Activated CD4-positive, alpha-beta T cell treated with anti-CD3 and anti-CD28 coated beads, Interleukin-2, amount 50 U/mL, for 16 hours (primary cell): ENCODE measurements at regions not wholly inside any gene's neighbourhood (a gene's known extent, or its start where the extent isn't known, plus 50 kb on each side); places are given as distances from the start of the nearest gene placed in this dataset.

Experiments
- DNase-seq: peaks from one replicate; pipeline ENCODE4 v3.0.0-alpha.2; 2020

DNA sequence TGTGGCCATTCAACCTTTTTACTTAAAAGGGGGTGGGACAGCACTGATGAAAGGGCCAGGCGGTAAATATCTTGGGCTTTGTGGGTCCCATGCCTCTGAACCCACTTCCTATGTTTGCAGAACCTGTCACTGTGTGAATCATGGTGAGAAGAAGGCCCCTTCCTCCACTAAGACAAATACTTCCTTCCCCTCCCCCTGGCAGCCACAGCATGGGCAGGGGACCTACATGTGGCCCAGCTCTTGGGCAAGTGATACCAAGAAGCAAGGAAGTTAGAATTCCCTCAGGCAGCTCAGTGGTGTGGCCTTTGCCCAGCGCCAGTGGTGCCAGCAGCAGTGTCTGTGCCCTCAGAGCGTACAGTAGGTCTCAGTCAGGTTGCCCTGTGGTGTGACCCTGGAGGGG is 168.6 kb downstream of the TRIM33 start:
- peak; percentile 45 for DNase-seq

- DNase-seq: no peak
These were observed 169.1 kb downstream of the TRIM33 start for GRCh38 chr1:114341856-114342255.

DNA sequence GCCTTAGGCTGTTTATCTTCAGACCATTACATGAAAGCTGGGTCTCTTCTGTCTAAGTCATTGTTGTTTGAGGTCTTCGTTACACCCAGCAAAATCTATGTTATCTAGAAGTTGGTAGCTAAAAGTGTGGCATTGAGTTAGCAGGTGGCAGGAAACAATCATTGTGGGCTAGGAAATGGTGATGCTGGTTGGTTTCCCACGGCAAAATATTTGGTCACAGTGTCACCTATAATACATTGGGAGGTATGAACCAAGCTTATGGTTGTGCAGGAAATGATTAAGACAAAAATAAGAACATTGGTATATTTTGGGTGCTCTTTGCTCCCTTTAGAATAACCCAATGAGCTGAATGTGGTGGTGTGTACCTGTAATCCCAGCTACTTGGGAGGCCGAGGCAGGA is 169.7 kb downstream of the TRIM33 start:
- DNase-seq: peak; percentile 42

DNA sequence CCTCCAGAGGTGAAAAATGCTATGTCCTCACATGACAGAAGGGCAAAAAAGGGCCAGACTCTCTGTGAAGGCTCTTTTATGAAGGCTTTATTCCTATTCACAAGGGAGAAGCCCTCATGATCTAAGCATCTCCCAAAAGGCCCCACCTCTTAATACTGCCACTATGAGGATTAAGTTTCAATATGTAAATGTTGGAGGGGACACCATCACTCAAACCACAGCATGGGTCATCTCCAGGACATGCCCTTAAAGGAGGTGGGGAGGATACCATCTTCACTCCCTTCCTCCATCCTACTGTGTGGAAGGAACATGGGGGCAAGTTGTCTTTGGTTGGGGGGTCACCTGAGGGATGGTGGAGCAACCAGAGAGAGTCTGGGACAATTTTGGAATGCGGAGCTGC is 170.1 kb downstream of the TRIM33 start:
- DNase-seq: no peak

DNA sequence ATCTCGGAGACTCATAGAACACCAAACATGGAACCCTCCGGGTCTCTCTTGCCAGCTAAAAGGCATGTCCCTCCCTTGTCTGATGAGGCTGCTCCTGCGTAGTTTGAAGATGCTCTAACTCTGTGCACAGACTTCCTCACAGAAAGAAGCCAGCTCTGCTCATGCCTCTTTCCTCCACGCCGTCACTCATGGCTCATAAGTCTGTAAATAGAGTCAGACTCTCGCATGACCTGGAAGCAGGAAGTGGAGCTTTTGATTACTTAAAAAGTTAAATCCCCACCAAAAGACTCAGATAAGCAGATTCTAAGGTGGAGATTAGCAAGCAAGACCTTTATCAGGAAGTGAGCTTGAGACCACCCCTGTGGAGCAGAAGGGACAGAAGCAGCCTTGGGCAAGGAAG is 171.6 kb downstream of the TRIM33 start:
- no peak for DNase-seq

GRCh38 chr1:114338191-114338890 is 172.7 kb downstream of the TRIM33 start:
- no peak for DNase-seq

DNA sequence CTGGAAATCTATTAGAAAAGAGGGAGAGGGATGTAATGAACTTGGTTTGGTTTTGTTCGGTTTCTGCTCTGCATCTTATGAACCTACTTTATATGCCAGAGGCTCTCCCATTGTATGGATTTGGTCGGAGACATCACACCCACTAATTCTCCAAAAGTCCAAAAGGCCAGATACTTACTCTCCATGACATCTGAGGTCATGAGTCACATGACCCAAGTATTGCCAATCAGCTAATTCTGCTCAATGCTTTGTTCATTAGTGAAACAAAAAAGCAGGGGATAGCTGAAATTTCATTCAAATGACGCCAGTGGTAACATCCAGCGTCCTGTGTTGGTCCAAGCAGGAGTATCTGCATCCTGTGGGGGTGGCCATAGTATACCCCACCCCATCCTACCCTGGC is 173.6 kb downstream of the TRIM33 start:
- no peak for DNase-seq

- no peak for DNase-seq
These were observed 174.6 kb downstream of the TRIM33 start for GRCh38 chr1:114336360-114336759.

- DNase-seq: no peak
These were observed 175.7 kb downstream of the TRIM33 start for GRCh38 chr1:114335273-114335672.

DNA sequence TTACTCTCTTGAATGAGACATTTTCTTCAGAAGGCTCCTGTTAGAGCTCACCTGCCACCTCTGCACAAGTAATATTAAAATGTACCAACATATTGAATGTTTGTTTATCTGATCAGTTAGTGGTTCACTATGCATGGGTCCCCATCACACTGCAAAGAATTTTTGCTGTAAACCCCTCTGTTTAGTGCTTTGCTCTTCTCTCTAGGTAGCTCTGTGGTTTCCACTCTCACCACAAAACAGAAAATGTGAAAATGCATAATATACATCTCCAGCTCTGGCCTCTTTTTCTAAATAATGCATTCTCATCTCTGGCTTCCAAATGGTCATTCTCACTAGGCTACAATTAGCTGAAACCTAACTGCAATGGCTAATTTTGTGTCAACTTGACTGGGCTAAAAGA is 176.7 kb downstream of the TRIM33 start:
- no peak for DNase-seq

DNA sequence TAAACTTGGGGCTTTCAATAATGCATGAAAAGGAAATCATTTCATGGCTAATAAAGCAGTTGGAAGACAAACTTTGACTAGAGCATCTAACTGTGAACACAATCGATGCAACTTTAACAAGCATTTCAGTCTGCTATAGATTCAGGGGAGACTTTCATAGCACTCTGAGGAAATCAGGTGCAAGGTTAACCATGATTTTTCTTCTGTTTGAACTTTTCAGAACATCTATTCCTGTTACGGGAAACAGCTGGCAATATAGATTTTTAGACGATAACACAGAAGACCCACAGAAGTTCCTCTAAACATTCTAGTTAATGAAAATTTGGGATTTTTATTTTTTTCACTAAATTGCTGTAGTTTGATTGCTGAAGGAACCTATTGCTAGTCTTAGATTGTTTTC is 177.3 kb downstream of the TRIM33 start:
- DNase-seq: no peak

- DNase-seq: no peak
These were observed 178.3 kb upstream of the SYT6 start for GRCh38 chr1:114331936-114332335.

DNA sequence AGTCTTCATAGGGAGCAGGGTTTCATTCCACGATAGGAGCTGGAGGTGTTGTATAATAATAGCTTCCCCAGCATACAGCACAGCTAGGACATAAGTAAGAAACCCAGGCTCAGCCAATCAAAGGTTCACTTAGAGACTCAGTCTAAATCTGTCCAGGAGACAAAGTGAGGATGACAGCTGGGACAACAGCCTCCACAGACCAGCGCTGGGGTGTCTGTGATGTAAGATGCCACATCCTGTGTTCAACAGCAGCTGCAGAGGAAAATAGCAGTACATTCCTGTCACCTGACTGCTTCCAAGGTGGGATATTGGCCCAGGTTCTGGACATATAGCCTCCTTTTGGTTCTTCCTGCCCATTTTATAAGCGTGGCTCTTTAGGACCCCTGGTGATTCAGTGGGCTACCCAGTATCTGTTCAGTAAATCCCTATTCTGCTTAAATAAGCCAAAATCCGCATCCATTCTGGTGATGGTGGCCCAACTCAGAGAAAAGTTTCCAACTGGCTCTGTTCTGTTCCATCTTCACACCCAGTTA is 176.8 kb upstream of the SYT6 start:
- peak; percentile 10 for DNase-seq

DNA sequence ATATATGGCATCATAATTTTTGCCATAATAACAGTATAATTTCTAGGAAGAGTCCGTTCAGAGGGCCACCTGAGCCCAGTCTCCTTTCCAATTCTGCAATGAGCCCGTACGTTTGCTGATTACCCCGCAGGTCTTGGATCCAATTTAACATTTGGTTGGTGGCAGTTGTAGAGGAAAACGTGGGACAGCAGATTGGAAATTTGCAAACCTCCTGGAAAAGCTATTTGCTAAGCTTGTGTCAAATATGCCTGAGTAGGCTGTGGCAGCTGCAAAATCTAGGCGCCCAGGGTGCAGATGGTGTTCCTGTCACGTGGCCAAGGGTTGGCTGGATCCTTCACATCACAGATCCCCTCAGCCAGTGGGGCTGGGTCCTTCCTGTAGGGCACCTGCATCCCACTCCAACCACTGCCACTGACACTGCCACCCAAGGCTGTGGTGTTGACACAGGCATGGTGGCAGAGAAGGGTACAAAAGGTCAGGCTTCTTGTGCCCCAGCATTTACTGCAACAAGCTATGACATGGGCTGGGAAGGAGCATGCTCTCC is 174.8 kb upstream of the SYT6 start:
- DNase-seq: no peak

DNA sequence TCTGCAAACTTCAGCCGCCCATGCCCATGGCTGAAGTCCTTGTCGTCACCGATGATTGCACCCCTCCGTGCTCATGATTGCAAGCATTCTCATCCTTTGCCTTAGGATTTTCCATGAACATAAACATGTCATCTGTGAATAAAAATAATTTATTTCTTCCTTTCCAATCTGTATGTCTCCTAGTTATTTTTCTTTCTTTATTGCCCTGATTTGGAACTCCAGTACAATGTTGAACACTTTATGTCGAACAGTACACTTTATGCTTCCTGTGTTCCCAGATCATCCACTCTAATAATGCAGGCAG is 170.9 kb upstream of the SYT6 start:
- no peak for DNase-seq

GRCh38 chr1:114323959-114324661 is 170.4 kb upstream of the SYT6 start:
- DNase-seq: no peak

DNA sequence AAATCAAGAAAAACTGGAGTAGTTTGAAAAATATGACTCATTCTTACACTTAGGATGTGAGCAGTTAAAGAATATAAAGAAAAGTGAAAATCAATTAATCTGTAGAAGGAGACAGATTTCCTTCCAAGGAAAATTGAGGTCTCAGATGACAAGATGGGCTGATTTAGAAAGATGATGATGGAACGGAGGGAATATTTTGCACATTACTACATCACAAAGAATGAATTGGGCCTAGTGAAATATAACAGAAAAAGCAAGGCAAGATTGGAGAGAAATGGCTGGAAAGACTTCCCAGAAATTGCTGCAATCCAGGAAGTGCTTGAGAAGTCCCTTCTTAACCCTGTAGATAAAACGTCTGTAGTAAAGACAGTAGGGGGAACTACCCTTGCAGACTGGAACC is 169.1 kb upstream of the SYT6 start:
- DNase-seq: no peak

- DNase-seq: no peak
These were observed 168.5 kb upstream of the SYT6 start for GRCh38 chr1:114322207-114322606.

- no peak for DNase-seq
These were observed 166.9 kb upstream of the SYT6 start for GRCh38 chr1:114320586-114320985.

DNA sequence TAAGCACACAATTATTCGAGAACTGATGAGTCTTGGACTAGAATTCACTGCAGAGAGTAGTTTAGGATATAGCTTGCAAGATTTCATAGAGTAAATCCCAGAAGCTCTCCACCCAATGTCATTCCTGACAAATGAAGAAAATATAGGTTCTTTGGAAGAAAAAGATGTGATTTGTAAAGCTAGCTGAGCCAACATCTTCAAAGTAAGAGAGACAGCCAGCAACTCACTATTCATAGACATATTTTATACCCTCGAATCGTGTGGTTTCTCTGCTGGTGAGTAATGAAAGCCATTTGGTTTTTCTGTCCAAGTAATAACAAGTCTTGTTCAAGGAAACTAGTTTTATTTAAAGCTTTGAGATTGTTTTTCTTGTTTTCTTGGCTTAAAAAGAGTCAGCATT is 165.7 kb upstream of the SYT6 start:
- no peak for DNase-seq

- no peak for DNase-seq
These were observed 165.3 kb upstream of the SYT6 start for GRCh38 chr1:114318961-114319360.

DNA sequence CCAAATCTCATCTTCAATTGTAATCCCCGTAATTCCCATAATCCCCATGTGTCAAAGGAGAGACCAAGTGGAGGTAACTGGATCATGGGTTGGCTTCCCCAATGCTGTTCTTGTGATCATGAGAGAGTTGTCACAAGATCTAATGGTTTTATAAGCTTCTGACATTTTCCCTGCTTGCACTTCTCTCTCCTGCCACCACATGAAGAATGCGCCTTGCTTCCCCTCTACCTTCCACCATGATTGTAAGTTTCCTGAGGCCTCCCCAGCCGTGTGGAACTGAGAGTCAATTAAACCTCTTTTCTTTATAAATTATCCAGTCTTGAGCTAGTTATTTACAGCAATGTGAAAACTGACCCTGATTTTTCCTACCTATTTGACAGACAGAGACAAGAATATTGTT is 162.5 kb upstream of the SYT6 start:
- no peak for DNase-seq

GRCh38 chr1:114315631-114316030 is 162.0 kb upstream of the SYT6 start:
- no peak for DNase-seq

DNA sequence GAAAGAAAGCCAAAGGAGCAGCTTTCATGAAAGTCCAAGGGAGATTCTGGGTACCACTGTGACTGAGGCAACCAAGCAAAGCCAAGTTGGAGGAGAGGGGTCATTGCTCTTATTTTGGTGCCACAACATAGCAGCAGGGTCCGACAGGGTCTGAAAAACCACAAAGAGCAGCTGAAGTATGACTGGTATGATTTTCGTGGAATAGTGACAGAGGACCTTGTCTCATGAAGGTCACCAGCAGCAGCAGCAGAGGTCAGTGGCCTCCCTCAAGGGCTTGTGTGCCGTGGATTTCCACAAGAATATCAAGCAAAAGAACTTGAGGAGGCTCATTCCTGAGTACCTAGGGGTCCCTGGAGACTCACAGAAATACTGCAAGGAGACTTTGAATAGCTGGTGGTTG is 160.9 kb upstream of the SYT6 start:
- no peak for DNase-seq

- DNase-seq: no peak
These were observed 160.4 kb upstream of the SYT6 start for GRCh38 chr1:114314098-114314497.
